WTC11 (cell line): ENCODE measurements at regions not wholly inside any gene's neighbourhood (a gene's known extent, or its start where the extent isn't known, plus 50 kb on each side); places are given as distances from the start of the nearest gene placed in this dataset.

Source experiments
- ATAC-seq: fragments of 200-7000 bp; cut with Tn5 transposase; 2 replicates; pipeline ENCODE4 v1.10.0; 2021; ENCODE audit warnings: mild to moderate bottlenecking, moderate library complexity
- CTCF ChIA-PET: fragments of 300-600 bp; sonication (Branson Sonifier 250); formaldehyde crosslinking; loops from one replicate; lab custom pipeline; 2021; ENCODE audit warnings: antibody characterized with exemption; lab: Charles Lee
- POLR2A ChIA-PET: fragments of 350-600 bp; sonication (Branson Sonifier 250); formaldehyde crosslinking; loops from one replicate; lab custom pipeline; 2021; ENCODE audit warnings: antibody characterized with exemption; lab: Charles Lee
- DNase-seq: peaks from one replicate; pipeline ENCODE4 v3.0.0; 2021; ENCODE audit warnings: low spot score
- H3K27ac Mint-ChIP-seq: 2 replicates; pipeline ENCODE4 v1.8.0; 2021; ENCODE audit warnings: mixed read lengths
- H3K27me3 Mint-ChIP-seq: 2 replicates; pipeline ENCODE4 v1.8.0; 2021; ENCODE audit warnings: low read depth, mild to moderate bottlenecking, moderate library complexity, mixed read lengths
- H3K36me3 Mint-ChIP-seq: 2 replicates; pipeline ENCODE4 v1.8.0; 2021; ENCODE audit warnings: mixed read lengths
- H3K4me1 Mint-ChIP-seq: 2 replicates; pipeline ENCODE4 v1.8.0; 2022; ENCODE audit warnings: mixed read lengths
- H3K4me3 Mint-ChIP-seq: 2 replicates; pipeline ENCODE4 v1.8.0; 2021; ENCODE audit warnings: mild to moderate bottlenecking, moderate library complexity, mixed read lengths
- H3K9me3 Mint-ChIP-seq: 2 replicates; pipeline ENCODE4 v1.8.0; 2021; ENCODE audit warnings: mixed read lengths
- CBFB ChIP-seq: sonication (generic); formaldehyde crosslinking; IDR thresholded peaks from 2 replicates; pipeline ENCODE4 v1.8.1; 2022; ENCODE audit warnings: mild to moderate bottlenecking, low read depth, missing genetic modification reagents
- CREB1 ChIP-seq: sonication (generic); formaldehyde crosslinking; IDR thresholded peaks from 2 replicates; pipeline ENCODE4 v1.8.0; 2023; ENCODE audit warnings: mild to moderate bottlenecking, missing genetic modification reagents
- FOXK1 ChIP-seq: sonication (generic); formaldehyde crosslinking; IDR thresholded peaks from 2 replicates; pipeline ENCODE4 v1.8.0; 2022; ENCODE audit warnings: mild to moderate bottlenecking, moderate library complexity, missing genetic modification reagents
- FOXP1 ChIP-seq: sonication (generic); formaldehyde crosslinking; IDR thresholded peaks from 2 replicates; pipeline ENCODE4 v1.8.0; 2022; ENCODE audit warnings: missing genetic modification reagents, mild to moderate bottlenecking, moderate library complexity, borderline replicate concordance
- GABPB1 ChIP-seq: sonication (generic); formaldehyde crosslinking; IDR thresholded peaks from 2 replicates; pipeline ENCODE4 v1.8.1; 2023; ENCODE audit warnings: mild to moderate bottlenecking, missing genetic modification reagents
- HMGA2 ChIP-seq: fragments of 250-450 bp; sonication (Bioruptor Pico); IDR thresholded peaks from 2 replicates; pipeline ENCODE4 v1.4.0; 2021; ENCODE audit warnings: mild to moderate bottlenecking, moderate library complexity
- ZNF232 ChIP-seq: sonication (generic); formaldehyde crosslinking; IDR thresholded peaks from 2 replicates; pipeline ENCODE4 v1.8.0; 2022; ENCODE audit warnings: mild to moderate bottlenecking, missing genetic modification reagents
- TF ChIP-seq, protein P1 (sequence below): sonication (generic); formaldehyde crosslinking; IDR thresholded peaks from 2 replicates; pipeline ENCODE4 v1.8.1; 2023; ENCODE audit warnings: mild to moderate bottlenecking, missing genetic modification reagents, moderate library complexity
- TF ChIP-seq, protein P2 (sequence below): sonication (generic); formaldehyde crosslinking; IDR thresholded peaks from 2 replicates; pipeline ENCODE4 v1.8.0; 2023; ENCODE audit warnings: missing genetic modification reagents, mild to moderate bottlenecking, borderline replicate concordance
- TF ChIP-seq, protein P3 (sequence below): fragments of 250-450 bp; sonication (Bioruptor Pico); IDR thresholded peaks from 2 replicates; pipeline ENCODE4 v1.9.0; 2021; ENCODE audit warnings: moderate library complexity, mild to moderate bottlenecking, inconsistent platforms, borderline replicate concordance
- TF ChIP-seq, protein P4 (sequence below): sonication (generic); formaldehyde crosslinking; IDR thresholded peaks from 2 replicates; pipeline ENCODE4 v1.8.0; 2022; ENCODE audit warnings: mild to moderate bottlenecking, missing genetic modification reagents
- TF ChIP-seq, protein P5 (sequence below): sonication (generic); formaldehyde crosslinking; IDR thresholded peaks from 2 replicates; pipeline ENCODE4 v1.8.1; 2022; ENCODE audit warnings: mild to moderate bottlenecking, moderate library complexity, missing genetic modification reagents

DNA sequence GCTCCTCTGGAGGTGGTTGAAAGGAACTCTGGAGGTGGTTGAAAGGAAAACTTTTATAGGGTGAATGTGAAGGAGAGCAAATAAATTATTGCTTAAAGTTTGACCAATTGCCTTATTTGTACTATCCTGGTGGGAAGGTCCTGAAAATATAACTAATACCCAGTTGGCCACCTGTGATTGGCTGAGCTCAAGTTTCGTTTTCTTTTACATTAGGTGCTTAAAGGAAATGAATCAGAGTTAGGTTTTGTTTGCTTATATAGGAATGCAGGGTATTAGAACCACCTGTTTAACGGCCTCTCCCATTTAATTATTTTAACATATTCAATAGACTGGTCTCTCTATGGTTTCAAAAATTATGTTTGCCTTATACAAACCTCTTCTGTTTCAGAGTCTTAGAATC is 497.6 kb downstream of the PRR32 start:
- CTCF ChIA-PET, result no interaction called here
- Mint-ChIP-seq H3K4me3 (no peak overlapping the region), H3K36me3 (no peaks in the 10 kb centered on the region), H3K9me3 (no peaks in the 10 kb centered on the region), H3K27me3 (no peaks in the 10 kb centered on the region), H3K27ac (no peak overlapping the region), H3K4me1 (no peaks in the 10 kb centered on the region)
- TF ChIP-seq ZNF232 (no peak), FOXK1 (no peak)
- TF ChIP-seq, protein P1, sequence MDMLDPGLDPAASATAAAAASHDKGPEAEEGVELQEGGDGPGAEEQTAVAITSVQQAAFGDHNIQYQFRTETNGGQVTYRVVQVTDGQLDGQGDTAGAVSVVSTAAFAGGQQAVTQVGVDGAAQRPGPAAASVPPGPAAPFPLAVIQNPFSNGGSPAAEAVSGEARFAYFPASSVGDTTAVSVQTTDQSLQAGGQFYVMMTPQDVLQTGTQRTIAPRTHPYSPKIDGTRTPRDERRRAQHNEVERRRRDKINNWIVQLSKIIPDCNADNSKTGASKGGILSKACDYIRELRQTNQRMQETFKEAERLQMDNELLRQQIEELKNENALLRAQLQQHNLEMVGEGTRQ, result no peak
- TF ChIP-seq, protein P2, sequence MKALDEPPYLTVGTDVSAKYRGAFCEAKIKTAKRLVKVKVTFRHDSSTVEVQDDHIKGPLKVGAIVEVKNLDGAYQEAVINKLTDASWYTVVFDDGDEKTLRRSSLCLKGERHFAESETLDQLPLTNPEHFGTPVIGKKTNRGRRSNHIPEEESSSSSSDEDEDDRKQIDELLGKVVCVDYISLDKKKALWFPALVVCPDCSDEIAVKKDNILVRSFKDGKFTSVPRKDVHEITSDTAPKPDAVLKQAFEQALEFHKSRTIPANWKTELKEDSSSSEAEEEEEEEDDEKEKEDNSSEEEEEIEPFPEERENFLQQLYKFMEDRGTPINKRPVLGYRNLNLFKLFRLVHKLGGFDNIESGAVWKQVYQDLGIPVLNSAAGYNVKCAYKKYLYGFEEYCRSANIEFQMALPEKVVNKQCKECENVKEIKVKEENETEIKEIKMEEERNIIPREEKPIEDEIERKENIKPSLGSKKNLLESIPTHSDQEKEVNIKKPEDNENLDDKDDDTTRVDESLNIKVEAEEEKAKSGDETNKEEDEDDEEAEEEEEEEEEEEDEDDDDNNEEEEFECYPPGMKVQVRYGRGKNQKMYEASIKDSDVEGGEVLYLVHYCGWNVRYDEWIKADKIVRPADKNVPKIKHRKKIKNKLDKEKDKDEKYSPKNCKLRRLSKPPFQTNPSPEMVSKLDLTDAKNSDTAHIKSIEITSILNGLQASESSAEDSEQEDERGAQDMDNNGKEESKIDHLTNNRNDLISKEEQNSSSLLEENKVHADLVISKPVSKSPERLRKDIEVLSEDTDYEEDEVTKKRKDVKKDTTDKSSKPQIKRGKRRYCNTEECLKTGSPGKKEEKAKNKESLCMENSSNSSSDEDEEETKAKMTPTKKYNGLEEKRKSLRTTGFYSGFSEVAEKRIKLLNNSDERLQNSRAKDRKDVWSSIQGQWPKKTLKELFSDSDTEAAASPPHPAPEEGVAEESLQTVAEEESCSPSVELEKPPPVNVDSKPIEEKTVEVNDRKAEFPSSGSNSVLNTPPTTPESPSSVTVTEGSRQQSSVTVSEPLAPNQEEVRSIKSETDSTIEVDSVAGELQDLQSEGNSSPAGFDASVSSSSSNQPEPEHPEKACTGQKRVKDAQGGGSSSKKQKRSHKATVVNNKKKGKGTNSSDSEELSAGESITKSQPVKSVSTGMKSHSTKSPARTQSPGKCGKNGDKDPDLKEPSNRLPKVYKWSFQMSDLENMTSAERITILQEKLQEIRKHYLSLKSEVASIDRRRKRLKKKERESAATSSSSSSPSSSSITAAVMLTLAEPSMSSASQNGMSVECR, result no peak
- DNase-seq (no peak), ATAC-seq (no peak)
- POLR2A ChIA-PET, result no interaction called here

DNA sequence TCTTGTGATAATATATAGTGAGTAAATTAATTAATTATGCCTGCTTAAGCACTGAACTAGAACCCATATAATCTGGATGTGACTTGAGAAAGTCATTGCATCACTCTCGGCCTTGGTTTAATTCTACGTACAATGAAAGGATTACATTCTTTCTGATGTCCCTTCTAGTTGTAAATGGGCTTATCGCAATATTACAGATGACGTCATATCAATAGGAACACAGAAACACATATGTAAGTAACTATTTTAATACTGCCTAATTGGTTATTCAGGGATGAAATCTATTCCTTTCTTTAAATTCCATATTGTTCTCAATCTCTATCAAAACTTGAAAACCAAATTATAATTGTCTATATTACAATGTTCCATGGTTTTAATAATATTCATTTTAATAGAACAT is 504.6 kb downstream of the PRR32 start:
- H3K4me1 Mint-ChIP-seq, result no peaks in the 10 kb centered on the region
- CTCF ChIA-PET, result no interaction called here
- H3K4me3 Mint-ChIP-seq, result no peak overlapping the region
- POLR2A ChIA-PET, result no interaction called here
- ATAC-seq (no peak), DNase-seq (no peak)
- TF ChIP-seq, protein P3, sequence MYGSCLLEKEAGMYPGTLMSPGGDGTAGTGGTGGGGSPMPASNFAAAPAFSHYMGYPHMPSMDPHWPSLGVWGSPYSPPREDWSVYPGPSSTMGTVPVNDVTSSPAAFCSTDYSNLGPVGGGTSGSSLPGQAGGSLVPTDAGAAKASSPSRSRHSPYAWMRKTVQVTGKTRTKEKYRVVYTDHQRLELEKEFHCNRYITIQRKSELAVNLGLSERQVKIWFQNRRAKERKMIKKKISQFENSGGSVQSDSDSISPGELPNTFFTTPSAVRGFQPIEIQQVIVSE (CRISPR knock-in tag), result no peak
- TF ChIP-seq FOXK1, result no peak
- no peak for TF ChIP-seq FOXP1 (CRISPR knock-in tag)
- TF ChIP-seq CREB1 (CRISPR knock-in tag), result no peak
- no peak for TF ChIP-seq HMGA2 (CRISPR knock-in tag)
- TF ChIP-seq CBFB (CRISPR knock-in tag), result no peak
- TF ChIP-seq, protein P4, sequence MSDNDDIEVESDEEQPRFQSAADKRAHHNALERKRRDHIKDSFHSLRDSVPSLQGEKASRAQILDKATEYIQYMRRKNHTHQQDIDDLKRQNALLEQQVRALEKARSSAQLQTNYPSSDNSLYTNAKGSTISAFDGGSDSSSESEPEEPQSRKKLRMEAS, result no peak
- no peak for TF ChIP-seq GABPB1 (CRISPR knock-in tag)
- TF ChIP-seq, protein P5, sequence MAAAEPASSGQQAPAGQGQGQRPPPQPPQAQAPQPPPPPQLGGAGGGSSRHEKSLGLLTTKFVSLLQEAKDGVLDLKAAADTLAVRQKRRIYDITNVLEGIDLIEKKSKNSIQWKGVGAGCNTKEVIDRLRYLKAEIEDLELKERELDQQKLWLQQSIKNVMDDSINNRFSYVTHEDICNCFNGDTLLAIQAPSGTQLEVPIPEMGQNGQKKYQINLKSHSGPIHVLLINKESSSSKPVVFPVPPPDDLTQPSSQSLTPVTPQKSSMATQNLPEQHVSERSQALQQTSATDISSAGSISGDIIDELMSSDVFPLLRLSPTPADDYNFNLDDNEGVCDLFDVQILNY (CRISPR knock-in tag), result no peak
- TF ChIP-seq, protein P1, result no peak
- H3K27me3 Mint-ChIP-seq, result no peaks in the 10 kb centered on the region
- H3K36me3 Mint-ChIP-seq, result no peaks in the 10 kb centered on the region
- H3K9me3 Mint-ChIP-seq, result no peaks in the 10 kb centered on the region
- no peak overlapping the region for H3K27ac Mint-ChIP-seq
